ENCODE measurements at regions not wholly inside any gene's neighbourhood (a gene's known extent, or its start where the extent isn't known, plus 50 kb on each side); places are given as distances from the start of the nearest gene placed in this dataset.
"Not testable (repeated sequence)": the region's sequence is repeated elsewhere in the genome, so short reads cannot be mapped to it uniquely, and the experiment has no call there.

- no peak for FAIRE-seq
Measured at GRCh38 chr6:73980096-73980495, 284.1 kb downstream of the CD109 start.

- no peak for FAIRE-seq
Measured at GRCh38 chr6:73978330-73978729, 282.3 kb downstream of the CD109 start.

GRCh38 chr6:73972518-73972917 lies 276.5 kb downstream of the CD109 start:
- FAIRE-seq, result not testable (repeated sequence)

- FAIRE-seq, result no peak
Measured at GRCh38 chr6:73969971-73970970, 274.3 kb downstream of the CD109 start.

GRCh38 chr6:73968221-73968757 lies 272.3 kb downstream of the CD109 start:
- no peak for FAIRE-seq

GRCh38 chr6:73965539-73966029 lies 269.6 kb downstream of the CD109 start:
- no peak for FAIRE-seq

GRCh38 chr6:73964241-73964854 lies 268.3 kb downstream of the CD109 start:
- no peak for FAIRE-seq

GRCh38 chr6:73962884-73963283 lies 266.9 kb downstream of the CD109 start:
- FAIRE-seq, result no peak

GRCh38 chr6:73956305-73956704 lies 260.3 kb downstream of the CD109 start:
- no peak for FAIRE-seq

- FAIRE-seq, result no peak
Measured at GRCh38 chr6:73955800-73956199, 259.8 kb downstream of the CD109 start.

GRCh38 chr6:73954881-73955280 lies 258.9 kb downstream of the CD109 start:
- FAIRE-seq, result no peak

- no peak for FAIRE-seq
Measured at GRCh38 chr6:73951183-73951582, 255.2 kb downstream of the CD109 start.

GRCh38 chr6:73943930-73944652 lies 248.1 kb downstream of the CD109 start:
- no peak for FAIRE-seq

- FAIRE-seq, result no peak
Measured at GRCh38 chr6:73943411-73943810, 247.4 kb downstream of the CD109 start.

GRCh38 chr6:73942592-73943186 lies 246.7 kb downstream of the CD109 start:
- FAIRE-seq, result no peak

- FAIRE-seq, result no peak
Measured at GRCh38 chr6:73941892-73942291, 245.9 kb downstream of the CD109 start.

GRCh38 chr6:73937805-73938204 lies 241.8 kb downstream of the CD109 start:
- no peak for FAIRE-seq

- FAIRE-seq, result no peak
Measured at GRCh38 chr6:73932866-73933265, 236.9 kb downstream of the CD109 start.

- FAIRE-seq, result no peak
Measured at GRCh38 chr6:73929405-73929804, 233.4 kb downstream of the CD109 start.

GRCh38 chr6:73927421-73927820 lies 231.4 kb downstream of the CD109 start:
- no peak for FAIRE-seq

GRCh38 chr6:73925703-73926102 lies 229.7 kb downstream of the CD109 start:
- not testable (repeated sequence) for FAIRE-seq

- no peak for FAIRE-seq
Measured at GRCh38 chr6:73923905-73924485, 228.0 kb downstream of the CD109 start.
